IPS-NIHi7 (cell line): ENCODE measurements at regions not wholly inside any gene's neighbourhood (a gene's known extent, or its start where the extent isn't known, plus 50 kb on each side); places are given as distances from the start of the nearest gene placed in this dataset.
A peak's percentile ranks its signal among the peaks of the same experiment; 100 is the strongest.

Experiments
- DNase-seq: peaks from one replicate; pipeline ENCODE4 v3.0.0; 2012; ENCODE audit warnings: mixed read lengths; ENCODE audit errors: extremely low spot score

DNA sequence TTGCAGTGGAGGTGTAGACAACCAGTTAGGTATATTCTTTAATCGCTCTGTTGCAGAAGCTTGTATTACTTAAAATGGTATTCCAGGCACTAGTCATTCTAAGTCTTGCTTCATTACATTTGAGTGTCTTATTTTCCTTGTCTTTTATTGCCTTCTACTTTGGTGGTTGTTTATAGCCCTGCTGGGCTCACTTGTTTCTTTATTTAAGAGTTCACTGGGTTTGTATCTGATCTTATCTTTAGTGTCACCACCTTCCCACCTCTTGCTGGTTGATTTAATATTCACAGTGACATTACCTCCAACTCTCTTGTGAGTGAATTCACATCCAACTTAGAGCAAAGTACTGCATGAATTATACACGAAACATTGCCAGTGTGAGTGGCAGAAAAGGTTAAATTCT is 83.6 kb upstream of the BNC2 start:
- no peak for DNase-seq

- no peak for DNase-seq
Measured at GRCh38 chr9:16951502-16951901, 81.0 kb upstream of the BNC2 start.

- peak; percentile 32 for DNase-seq
Measured at GRCh38 chr9:16950051-16950450, 79.6 kb upstream of the BNC2 start.

- no peak for DNase-seq
Measured at GRCh38 chr9:16930578-16930977, 60.1 kb upstream of the BNC2 start.

- DNase-seq = peak; percentile 18
Measured at GRCh38 chr9:16928179-16928945, 57.9 kb upstream of the BNC2 start.

- no peak for DNase-seq
Measured at GRCh38 chr9:16925426-16925825, 55.0 kb upstream of the BNC2 start.

GRCh38 chr9:16924311-16924915 is 53.9 kb upstream of the BNC2 start:
- DNase-seq = no peak

DNA sequence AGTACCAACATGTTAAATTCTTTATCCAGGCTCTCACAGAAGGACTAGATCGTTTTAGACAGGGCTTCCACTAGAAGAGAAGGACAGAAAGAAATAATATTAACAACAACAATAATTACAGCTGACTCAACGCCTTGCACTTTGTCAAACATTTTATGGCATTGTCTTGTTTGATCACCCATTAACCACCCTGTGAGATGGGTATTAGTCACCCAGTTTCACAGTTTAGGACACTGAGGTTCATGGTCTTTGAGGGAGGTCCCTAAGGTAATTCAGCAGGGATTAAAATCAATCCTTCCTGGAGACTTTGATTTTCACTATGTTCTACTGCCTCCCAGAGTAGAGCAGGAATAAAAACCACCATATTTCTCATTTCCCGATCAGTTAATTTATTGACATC is 51.4 kb upstream of the BNC2 start:
- peak; percentile 36 for DNase-seq
